NOMO-1 treated with dmso at 0.1 percent for 144 hours (cell line): ENCODE measurements at regions not wholly inside any gene's neighbourhood (a gene's known extent, or its start where the extent isn't known, plus 50 kb on each side); places are given as distances from the start of the nearest gene placed in this dataset.
"Not testable (repeated sequence)": the region's sequence is repeated elsewhere in the genome, so short reads cannot be mapped to it uniquely, and the experiment has no call there.

ENCODE experiments used
- DNase-seq: peaks from one replicate; lab custom pipeline; 2025; ENCODE audit not compliant: unreplicated experiment; lab: John Stamatoyannopoulos, UW

DNA sequence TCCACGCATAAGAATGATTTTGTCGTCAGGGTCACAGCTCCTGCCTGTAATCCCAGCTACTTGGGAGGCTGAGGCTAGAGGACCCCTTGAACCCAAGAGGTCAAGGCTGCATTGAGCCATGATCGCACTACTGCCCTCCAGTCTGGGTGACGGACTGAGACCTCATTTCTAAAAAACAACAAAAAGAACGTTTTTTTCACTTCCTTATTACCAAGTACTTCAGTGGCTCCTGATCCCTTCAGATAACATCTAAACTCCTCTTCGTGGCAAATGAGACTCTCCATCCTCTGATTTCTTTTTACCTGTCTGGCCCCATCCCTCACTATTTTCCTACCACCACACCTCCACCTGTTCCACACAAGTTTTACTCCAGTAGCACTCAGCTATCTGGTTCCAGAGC lies 105.4 kb upstream of the TLK1 start:
- DNase-seq = no peak

DNA sequence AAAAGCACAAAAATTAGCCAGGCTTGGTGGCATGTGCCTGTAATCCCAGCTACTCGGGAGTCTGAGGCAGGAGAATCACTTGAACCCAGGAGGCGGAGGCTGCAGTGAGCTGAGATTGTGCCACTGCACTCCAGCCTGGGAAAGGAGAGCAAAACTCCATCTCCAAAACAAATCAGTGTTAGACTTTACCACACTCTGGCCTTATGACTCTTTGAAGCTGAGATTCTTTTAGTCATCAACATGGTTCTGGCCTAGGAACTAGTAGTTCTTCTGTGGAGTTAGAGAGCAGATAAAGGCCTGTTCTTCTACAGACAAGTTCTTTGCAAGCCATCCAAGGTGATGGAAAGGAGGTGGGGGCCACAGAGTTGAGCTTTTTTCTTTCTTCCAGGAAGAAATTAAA lies 100.8 kb upstream of the TLK1 start:
- DNase-seq = not testable (repeated sequence)

DNA sequence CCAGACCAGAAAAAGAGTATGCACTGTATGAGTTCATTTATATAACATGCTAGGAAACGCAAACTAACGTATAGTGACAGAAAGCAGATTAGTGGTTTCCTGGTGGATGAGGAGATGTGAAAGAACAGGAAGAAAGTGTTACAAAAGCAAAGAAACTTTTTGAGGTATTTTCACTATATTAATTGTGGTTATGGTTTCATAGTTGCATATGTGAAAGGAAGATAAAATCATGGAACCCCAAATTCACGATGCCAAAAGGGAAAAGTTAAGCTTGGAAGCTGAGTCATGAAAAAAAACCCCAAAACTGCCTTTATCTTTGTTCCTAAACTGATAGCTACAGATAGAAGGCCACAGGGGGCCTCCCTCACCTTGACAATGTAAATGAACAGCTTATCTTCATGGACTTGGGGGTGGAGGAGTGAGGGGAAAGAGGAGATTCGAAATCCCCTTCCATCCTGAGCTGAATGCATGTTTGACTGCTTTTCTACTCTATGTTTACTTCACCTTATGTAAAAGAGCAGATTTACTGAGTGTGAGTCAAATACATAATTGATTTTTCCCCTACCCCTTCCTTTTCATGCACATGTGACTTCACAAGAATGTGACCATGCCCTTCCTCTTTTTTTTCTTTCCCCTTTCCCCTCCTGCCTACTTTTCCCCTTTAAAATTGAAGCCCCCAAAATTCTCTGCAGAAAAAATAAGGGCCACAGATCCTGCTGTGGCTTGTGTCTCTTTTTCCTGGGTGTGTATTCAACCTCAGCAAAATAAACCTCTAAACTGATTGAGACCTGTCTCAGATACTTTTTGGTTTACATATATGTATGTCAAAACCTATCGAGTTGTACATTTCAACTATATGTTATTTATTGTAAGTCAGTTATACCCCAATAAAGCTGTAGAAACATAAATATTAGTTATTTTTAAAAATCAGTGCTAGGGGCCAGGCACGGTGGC lies 100.1 kb upstream of the TLK1 start:
- peak; percentile 38 for DNase-seq

DNA sequence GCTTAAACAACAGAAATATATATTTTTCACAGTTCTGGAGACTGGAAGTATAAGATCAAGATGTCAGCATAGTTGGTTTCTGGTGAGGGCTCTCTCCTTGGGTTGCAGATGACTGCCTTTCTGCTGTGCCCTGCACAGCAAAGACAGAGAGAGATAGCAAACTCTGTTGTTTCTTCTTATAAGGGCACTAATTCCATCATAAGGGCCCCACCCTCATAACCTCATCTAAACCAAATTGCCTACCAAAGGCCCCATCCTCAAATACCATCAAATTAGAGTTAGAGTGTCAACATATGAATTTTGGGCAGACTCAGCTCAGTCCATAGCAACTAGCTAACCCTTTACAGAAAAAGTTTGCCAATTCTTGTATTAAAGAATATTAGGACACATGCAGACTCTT lies 94.0 kb upstream of the TLK1 start:
- no peak for DNase-seq

DNA sequence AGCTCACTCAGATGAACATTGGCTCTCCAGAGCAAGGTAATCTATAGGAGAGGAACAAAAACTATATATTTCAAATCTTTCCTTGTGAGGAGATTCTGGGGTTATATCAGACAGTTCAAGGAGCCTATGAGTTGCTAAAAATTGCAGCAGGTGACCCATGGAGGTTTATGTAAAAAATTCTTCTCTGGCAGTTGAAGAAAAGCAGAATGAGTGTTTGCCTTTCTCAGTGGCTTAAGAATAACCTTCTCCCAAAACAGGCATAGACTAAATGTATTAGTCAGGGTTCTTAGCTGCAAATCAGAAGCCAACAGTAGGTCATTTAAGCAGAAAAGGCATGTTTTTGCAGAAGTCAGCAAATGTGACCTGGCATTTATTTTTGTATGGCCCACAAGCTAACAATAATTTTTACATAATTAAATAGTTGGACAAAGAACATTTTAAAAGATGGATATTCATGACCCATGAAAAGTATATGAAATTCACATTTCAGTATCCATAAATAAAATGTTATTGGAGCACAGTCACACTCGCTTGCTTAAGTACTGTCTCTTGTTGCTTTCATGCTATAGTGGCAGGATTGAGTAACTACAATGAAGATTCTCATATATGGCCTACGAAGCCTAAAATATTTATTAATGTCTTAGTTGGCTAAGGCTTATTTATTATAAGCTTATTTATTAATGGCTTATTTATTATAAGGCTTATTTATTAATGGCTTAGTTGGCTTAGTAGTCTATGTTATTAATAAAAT lies 93.4 kb upstream of the TLK1 start:
- no peak for DNase-seq

DNA sequence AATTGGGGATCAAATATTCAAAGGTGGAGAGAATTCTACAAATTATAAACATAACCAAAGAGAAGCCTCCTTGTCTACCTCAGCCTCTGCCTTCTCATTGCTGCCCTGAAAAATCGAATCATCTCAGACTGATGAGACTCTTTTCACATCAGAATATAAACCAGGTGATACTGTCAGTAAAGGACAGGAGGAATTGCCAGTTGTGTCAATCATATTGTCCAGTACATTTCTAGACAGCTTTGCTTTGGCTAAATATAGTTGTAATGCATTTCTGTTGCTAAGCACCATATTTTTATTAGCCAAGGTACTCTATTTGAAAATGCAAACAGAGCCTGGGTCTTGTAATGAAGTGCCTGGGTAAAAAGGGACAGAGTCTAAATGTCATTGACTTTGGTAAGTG lies 92.6 kb upstream of the TLK1 start:
- DNase-seq = no peak

DNA sequence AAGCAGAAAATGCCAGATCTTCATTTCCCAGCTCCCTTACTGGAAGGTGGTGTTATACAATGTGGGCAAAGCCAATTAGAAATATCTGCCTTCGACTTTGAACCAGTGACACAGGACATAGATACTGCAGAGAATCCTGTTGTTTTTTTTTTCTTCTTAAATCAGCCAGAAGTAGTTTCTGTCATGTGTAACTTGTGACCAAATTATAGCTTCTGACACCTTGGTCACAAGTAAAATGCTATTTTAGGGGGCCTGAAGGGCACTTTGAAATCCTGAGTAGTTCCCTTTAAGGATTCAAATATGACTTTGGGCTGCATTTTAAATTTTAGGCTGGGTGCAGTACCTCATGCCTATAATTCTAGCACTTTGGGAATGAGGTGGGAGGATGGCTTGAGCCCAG lies 89.0 kb upstream of the TLK1 start:
- no peak for DNase-seq

DNA sequence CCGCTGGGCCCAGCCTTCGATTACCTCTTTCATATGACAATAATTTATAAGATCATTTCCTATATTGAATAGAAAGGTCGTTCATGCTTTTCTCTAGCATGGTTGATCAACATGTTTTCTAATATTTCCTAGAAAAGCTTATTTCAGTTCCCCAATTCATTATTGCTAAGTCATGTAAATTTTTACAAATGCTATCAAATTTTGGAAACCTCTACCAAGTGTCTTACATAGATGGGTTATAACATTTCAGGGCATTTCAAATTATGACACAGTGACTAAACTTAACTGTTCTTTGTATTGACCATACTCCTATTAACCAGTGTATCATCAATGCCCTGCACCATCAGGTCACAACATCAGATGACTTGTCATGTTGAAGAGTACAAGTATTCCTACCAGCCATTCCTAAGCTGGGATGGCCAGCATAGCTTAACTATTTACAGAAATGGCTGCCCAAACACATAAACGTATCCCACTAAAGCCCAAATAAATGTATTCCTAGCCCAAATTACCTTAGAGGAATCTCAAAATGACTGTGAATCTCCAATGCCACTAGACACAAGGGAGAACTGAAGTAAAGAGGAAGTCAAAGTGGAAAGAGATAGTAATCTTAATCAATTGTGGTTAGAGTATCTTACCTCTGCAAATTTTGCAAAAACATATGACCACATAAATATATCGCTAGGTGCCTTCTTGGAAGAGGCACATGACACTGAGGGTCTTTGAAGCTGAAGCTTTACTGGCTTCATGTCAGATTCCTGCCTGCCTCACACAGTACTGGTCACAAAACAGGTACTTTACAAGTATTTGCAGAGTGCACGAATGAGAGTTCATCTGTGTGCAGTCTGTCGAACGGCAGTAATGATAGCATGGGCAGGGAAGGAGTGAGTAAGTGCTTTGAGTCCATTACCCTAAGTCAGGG lies 87.3 kb upstream of the TLK1 start:
- peak; percentile 47 for DNase-seq

DNA sequence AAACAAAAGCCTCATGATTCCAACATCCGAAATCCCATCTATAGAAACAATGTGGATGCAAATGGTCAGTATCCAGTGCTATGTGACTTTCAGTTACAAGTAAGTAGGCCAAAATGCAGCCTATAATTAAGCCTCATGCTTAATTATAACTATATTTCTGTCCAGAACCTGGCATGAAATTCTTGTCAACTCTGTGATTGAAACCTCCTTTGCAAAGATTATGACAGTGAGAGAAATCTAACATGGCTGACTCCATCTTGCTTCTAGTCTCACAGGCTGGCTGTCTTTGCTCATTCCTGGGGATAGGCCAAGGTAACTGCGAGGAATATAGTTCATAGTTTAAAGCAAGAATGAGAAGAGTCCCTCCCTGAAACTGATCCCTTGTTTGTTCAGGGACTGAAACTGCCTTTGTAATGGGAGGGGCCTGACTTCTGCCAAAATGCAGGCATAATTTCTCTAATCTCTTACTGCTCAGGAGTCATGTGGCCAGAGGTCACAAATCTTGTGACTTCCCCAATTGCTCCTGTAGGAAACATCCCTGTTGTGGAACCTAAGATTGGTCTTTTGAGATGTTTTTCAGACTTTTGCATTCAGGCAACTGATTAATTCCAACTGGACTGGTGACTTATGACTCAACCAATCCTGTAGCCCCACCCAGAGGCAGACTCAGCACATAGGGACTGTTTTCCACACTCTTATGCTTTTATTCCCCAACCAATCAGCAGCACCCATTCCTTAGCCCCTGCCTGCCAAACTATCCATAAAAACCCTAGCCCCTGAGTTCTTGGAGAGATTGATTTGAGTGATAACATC lies 84.5 kb upstream of the TLK1 start:
- no peak for DNase-seq

DNA sequence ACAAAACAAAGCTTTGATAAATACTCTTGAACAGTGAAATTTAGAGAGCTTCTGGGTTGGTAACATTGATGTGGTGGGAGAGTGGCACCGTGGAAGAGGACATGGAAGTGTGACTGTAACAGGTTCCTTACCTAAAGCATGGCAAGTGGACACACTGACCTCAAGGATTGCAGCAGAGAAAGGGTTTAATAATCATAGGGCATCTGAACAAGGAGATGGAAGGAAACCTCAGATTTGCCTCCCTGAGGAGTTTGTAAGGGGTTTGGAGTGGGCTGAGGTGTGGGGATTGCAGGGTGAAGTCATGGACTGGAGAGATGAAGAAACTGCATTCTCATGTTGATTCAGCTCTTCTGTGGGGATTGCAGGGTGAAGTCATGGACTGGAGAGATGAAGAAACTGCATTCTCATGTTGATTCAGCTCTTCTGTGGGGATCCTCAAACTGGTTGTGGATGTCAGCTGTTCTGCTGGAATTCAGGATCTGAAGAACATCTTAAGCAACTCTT lies 83.8 kb upstream of the TLK1 start:
- no peak for DNase-seq

DNA sequence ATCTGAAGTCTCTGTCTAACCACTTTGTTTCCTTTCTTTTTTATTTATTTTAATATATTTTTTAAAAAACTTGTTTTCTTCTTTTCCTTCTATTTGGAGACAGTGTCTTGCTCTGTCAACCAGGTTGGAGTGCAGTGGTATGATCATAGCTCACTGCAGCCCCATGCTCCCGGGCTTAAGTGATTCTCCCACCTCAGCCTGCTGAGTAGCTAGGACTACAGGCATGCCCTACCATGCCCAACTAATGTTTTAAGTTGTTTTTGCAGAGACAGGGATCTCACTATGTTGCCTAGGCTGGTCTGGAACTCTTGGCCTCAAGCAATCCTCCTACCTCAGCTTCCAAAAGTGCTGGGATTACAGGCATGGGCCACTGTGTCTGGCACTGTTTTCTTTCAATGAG lies 81.1 kb upstream of the TLK1 start:
- DNase-seq = no peak

DNA sequence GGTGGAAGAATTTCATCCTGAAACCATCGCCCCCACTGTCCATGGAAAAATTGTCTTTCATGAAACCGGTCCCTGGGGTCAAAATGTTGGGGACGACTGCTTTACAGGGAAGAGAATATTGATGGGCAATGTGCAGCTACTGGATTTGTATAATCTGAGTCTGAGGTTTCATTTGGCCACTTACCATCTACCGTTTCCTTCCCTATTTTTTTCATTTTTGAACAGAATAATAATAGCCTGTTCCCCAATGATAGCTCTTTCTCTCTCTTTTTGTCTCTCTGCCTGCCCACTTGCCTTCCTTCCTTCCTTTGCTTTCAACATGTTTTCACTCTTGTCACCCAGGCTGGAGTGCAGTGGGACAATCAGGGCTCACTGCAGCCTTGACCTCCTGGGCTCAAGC lies 78.3 kb upstream of the TLK1 start:
- no peak for DNase-seq

DNA sequence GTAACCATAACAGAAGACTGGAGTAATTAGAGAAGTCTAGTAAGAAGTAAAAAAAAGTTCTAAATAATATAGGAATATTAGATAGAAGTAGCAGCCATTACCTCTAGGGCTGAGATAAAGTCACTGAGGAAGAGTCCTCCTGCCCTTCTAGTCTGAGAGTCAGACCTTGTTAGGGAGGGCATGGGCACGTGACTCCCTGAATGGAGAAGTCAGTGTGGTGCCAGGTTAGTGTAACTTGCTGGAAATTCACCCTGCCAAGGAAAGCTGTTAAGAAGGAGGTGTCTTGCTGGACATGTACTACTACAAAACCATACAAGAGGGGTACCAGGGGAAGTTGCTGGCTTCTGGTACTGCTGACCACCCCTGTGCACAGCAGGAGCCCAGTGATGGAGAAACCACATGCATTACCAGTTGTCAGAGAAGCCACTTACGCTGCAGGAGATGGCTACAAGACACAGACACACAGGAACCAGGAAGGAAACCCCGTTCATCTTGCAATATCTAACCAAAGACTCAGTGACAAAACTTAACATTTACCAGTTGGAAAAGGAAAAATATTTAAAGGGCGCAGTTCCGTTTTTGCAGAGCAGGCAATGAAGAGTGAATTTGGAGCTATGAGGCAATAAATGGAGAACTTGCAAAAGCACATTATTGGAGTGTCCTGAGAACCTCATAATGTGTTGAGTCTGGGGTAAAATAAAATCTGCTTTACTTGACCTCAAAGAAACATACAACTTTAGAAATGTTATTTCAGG lies 77.2 kb upstream of the TLK1 start:
- DNase-seq = no peak

DNA sequence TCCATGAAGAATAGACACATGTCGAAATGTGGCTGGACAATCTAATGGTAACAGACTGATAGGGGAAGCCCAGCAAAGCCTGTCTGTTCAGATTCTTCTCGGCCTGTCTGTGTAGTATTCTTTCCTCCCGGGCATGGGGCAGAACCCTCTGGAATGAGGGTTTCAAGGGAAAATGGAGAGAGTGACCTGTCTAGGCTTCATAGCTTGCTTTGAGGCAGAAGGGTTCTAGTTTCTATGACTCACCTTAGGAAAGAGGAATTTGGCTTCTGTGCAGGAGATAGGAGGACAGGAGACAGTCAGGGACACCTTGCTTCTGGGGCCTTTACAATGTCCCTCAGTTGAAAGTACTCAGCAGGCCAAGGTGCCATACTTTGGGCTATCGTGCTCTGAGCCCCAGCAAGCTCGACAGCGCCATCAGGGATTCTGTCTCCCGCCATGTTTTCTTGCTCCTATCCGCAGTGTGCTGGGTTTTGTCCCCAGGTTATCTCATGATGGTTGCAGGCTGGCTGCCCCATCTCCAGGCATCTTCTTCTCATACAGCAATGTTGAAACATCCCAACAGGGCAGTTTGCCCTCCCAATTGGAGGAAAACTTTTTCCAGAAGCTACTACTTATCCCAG lies 74.7 kb upstream of the TLK1 start:
- DNase-seq = no peak

DNA sequence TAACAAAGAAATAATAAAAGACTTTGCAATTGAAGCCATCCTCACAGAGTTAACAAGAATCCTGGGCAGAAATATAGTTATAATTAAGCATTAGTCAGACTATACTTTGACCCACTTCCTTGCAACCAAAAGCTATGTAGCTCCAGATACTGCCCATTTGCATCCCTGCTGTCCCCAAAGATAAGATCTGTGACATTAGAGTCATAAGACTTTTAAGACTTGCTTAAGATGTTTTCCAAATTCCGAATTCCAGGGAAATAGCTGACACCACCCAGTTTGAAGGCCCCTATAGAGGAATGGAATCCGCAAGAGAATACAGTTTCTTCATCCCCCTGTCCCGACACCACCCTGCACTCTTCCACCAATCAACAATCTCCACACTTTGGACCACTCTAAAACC lies 69.5 kb upstream of the TLK1 start:
- DNase-seq = no peak

DNA sequence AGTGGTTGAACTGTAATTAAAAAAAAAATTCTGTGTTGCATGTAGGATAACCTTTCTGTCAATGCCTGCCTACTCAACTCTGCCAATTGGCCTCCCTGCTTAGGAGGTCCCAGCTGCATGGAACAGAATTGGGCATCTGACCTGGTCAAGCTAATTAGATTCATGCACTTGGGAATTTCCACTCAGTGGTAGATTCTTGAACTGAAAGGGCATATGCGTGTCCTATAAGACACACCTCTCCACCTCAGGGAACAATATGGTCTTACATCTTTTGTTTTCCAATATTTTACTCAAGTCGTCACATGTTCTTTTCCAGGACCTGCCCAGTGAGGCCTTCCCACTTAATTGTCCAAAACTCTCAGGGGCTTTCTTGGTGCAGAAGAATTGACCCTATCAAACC lies 68.1 kb upstream of the TLK1 start:
- no peak for DNase-seq

DNA sequence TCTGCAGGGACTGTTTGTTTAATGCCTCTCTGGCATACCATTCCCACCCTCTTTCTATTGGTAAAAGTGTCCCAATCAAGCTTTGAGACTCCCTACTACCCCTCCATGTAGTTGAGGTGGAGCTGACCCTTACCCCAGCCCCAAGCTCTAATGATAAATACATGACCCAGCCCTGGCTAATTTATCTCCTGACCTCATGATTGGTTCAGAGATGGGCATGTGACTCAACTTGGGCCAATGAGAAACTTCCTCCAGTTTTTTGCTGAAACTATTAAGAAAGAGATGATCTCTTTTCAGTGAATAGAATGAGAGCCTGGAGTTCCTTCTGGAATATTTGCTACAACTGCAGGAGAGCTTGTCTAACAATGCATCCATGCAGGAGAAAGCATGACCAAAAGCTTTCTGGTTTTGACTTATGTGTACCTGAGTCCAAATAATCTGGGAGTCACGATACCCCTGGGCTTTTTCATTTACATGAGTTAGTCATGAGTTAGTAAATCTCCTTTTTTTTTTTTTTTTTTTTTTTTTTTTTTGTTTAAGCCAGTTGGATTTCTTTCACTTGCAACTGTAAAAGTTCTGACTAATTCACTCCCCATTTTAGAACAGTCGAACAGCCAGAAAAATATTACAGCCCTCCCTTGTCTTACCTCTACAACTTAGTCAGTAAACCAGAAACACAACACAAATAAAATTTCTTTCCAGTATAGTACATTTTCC lies 66.5 kb upstream of the TLK1 start:
- no peak for DNase-seq

DNA sequence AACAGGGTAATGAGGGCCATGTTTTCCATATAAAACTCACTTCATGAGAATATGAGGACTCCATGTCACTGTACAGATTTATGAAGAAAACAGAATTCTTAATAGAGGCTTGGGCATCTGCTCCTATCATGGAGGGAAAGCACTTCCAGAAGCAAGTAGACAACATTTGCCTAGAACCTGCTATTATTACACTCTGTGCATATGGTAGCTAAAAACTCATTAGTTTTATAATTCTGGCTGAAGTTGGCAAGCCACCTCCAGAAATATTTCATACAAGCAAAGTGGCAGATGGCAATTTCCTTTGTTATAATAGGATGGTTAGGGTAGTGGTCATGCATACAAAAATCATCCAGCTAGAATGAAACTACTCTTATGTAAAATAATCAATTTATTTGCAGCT lies 65.8 kb upstream of the TLK1 start:
- DNase-seq = no peak
